ENCODE measurements at regions not wholly inside any gene's neighbourhood (a gene's known extent, or its start where the extent isn't known, plus 50 kb on each side); places are given as distances from the start of the nearest gene placed in this dataset.

GRCh38 chr7:69180662-69181061 is 417.6 kb upstream of the AUTS2 start:
- 0 out of 2 replicates have a peak, but pooled peaks cover 2% of the 10 kb centered on the region for H3K27me3 ChIP-seq (ENCODE audit: control insufficient read depth, low read length)
- no peak for TF ChIP-seq EZH2phosphoT487 (IDR thresholded peaks at IDR 0.05; ENCODE audit: borderline replicate concordance, low read length)
- TF ChIP-seq CTCF (IDR thresholded peaks at IDR 0.05; ENCODE audit: low read depth, low read length, poor library complexity, severe bottlenecking): no peak
- H4K20me1 ChIP-seq (ENCODE audit: control insufficient read depth, insufficient read depth, low read depth, low read length): no peaks in the 10 kb centered on the region
- no peaks in the 10 kb centered on the region for H3K79me2 ChIP-seq (ENCODE audit: control insufficient read depth, low read length)
- no peak overlapping the region for H3K4me2 ChIP-seq (ENCODE audit: low read length)
- H3K36me3 ChIP-seq (ENCODE audit: control insufficient read depth, low read length): no peaks in the 10 kb centered on the region
- no peak overlapping the region for H3K27ac ChIP-seq (ENCODE audit: low read depth, low read length)
- 0 out of 2 replicates have a peak, but pooled peaks cover 3% of the 10 kb centered on the region for H3K9me3 ChIP-seq (ENCODE audit: control insufficient read depth, insufficient read depth, low read length)
- H3K9me2 ChIP-seq (replicated peaks; ENCODE audit: control insufficient read depth, low read length): no peaks in the 10 kb centered on the region
- H3K4me1 ChIP-seq (ENCODE audit: control insufficient read depth, low read length): peaks cover 27% of the 10 kb centered on the region
- no peak overlapping the region for H3K4me3 ChIP-seq (ENCODE audit: low read length)
- H3F3A ChIP-seq (ENCODE audit: control insufficient read depth, insufficient read depth): peaks cover 5% of the 10 kb centered on the region; the same call in 1 of the 2 replicates

GRCh38 chr7:69182596-69183467 is 415.4 kb upstream of the AUTS2 start:
- 0 out of 2 replicates have a peak, but pooled peaks cover 3% of the 10 kb centered on the region for H3K9me3 ChIP-seq (ENCODE audit: control insufficient read depth, insufficient read depth, low read length)
- peaks cover 27% of the 10 kb centered on the region for H3K4me1 ChIP-seq (ENCODE audit: control insufficient read depth, low read length)
- H3K4me3 ChIP-seq (ENCODE audit: low read length): peak overlapping the region; percentile 21; the same call in 1 of the 2 replicates
- no peaks in the 10 kb centered on the region for H3K79me2 ChIP-seq (ENCODE audit: control insufficient read depth, low read length)
- H3K27me3 ChIP-seq (ENCODE audit: control insufficient read depth, low read length): 0 out of 2 replicates have a peak, but pooled peaks cover 2% of the 10 kb centered on the region
- TF ChIP-seq CTCF (IDR thresholded peaks at IDR 0.05; ENCODE audit: low read depth, low read length, poor library complexity, severe bottlenecking) (no peak), EZH2phosphoT487 (IDR thresholded peaks at IDR 0.05; ENCODE audit: borderline replicate concordance, low read length) (no peak)
- no peaks in the 10 kb centered on the region for H3K36me3 ChIP-seq (ENCODE audit: control insufficient read depth, low read length)
- H3K4me2 ChIP-seq (ENCODE audit: low read length): peak overlapping the region; percentile 47
- peak overlapping the region; percentile 32 for H3K27ac ChIP-seq (ENCODE audit: low read depth, low read length)
- peaks cover 5% of the 10 kb centered on the region; the same call in 1 of the 2 replicates for H3F3A ChIP-seq (ENCODE audit: control insufficient read depth, insufficient read depth)
- H4K20me1 ChIP-seq (ENCODE audit: control insufficient read depth, insufficient read depth, low read depth, low read length): no peaks in the 10 kb centered on the region
- H3K9me2 ChIP-seq (replicated peaks; ENCODE audit: control insufficient read depth, low read length): no peaks in the 10 kb centered on the region

- Histone ChIP-seq H3F3A (ENCODE audit: control insufficient read depth, insufficient read depth) (peaks cover 5% of the 10 kb centered on the region; the same call in 1 of the 2 replicates), H3K4me3 (ENCODE audit: low read length) (peak overlapping the region; percentile 23), H3K9me2 (replicated peaks; ENCODE audit: control insufficient read depth, low read length) (no peaks in the 10 kb centered on the region), H3K9me3 (ENCODE audit: control insufficient read depth, insufficient read depth, low read length) (0 out of 2 replicates have a peak, but pooled peaks cover 3% of the 10 kb centered on the region), H3K79me2 (ENCODE audit: control insufficient read depth, low read length) (no peaks in the 10 kb centered on the region), H3K27ac (ENCODE audit: low read depth, low read length) (no peak overlapping the region), H4K20me1 (ENCODE audit: control insufficient read depth, insufficient read depth, low read depth, low read length) (no peaks in the 10 kb centered on the region), H3K36me3 (ENCODE audit: control insufficient read depth, low read length) (no peaks in the 10 kb centered on the region), H3K4me2 (ENCODE audit: low read length) (peak overlapping the region; percentile 46), H3K4me1 (ENCODE audit: control insufficient read depth, low read length) (peaks cover 27% of the 10 kb centered on the region), H3K27me3 (ENCODE audit: control insufficient read depth, low read length) (0 out of 2 replicates have a peak, but pooled peaks cover 2% of the 10 kb centered on the region)
- no peak for TF ChIP-seq CTCF (IDR thresholded peaks at IDR 0.05; ENCODE audit: low read depth, low read length, poor library complexity, severe bottlenecking)
- TF ChIP-seq EZH2phosphoT487 (IDR thresholded peaks at IDR 0.05; ENCODE audit: borderline replicate concordance, low read length): no peak
Measured at GRCh38 chr7:69184339-69184738, 413.9 kb upstream of the AUTS2 start.

Data from DOHH2 (cell line).